A549 (cell line): ENCODE measurements at regions not wholly inside any gene's neighbourhood (a gene's known extent, or its start where the extent isn't known, plus 50 kb on each side); places are given as distances from the start of the nearest gene placed in this dataset.

Experiments
- CHD4 ChIP-seq: fragments of 200-600 bp; sonication (generic); IDR thresholded peaks from 2 replicates; pipeline ENCODE4 v1.6.1; 2016; ENCODE audit warnings: antibody characterized with exemption, mild to moderate bottlenecking, borderline replicate concordance
- CTCF ChIP-seq: fragments of >200 bp; sonication (Bioruptor Twin); formaldehyde crosslinking; IDR thresholded peaks from 3 replicates; pipeline ENCODE4 v1.5.1; 2016
- HDAC2 ChIP-seq: fragments of 200-600 bp; sonication (generic); IDR thresholded peaks from 2 replicates; pipeline ENCODE4 v1.6.1; 2016
- NR3C1 ChIP-seq: fragments of >200 bp; sonication (Bioruptor Twin); formaldehyde crosslinking; IDR thresholded peaks from 3 replicates; pipeline ENCODE4 v1.6.1; 2017
- POLR2A ChIP-seq: IDR thresholded peaks from 2 replicates; pipeline ENCODE4 v1.6.1; 2012; ENCODE audit warnings: mild to moderate bottlenecking, low read length
- RAD21 ChIP-seq, 2 experiments: fragments of >200 bp in 1 of 2; sonication (Bioruptor Twin) in 1 of 2; formaldehyde crosslinking in 1 of 2; IDR thresholded peaks in 1 of 2; conservative IDR thresholded peaks in 1 of 2; 2 replicates in 1 of 2; 3 replicates in 1 of 2; pipeline ENCODE4 v1.6.1; 2012 to 2018; ENCODE audit warnings: inconsistent platforms in 1 of 2
- REST ChIP-seq: fragments of 200-600 bp; sonication (generic); IDR thresholded peaks from 2 replicates; pipeline ENCODE4 v1.6.1; 2016; ENCODE audit warnings: antibody characterized with exemption, mild to moderate bottlenecking, moderate library complexity
- SMC3 ChIP-seq: fragments of >200 bp; sonication (Bioruptor Twin); formaldehyde crosslinking; IDR thresholded peaks from 3 replicates; pipeline ENCODE4 v1.6.1; 2018; ENCODE audit warnings: inconsistent platforms
- TP53 ChIP-seq: fragments of 250-450 bp; sonication (Bioruptor Pico); IDR thresholded peaks from 2 replicates; pipeline ENCODE4 v1.5.0; 2021; ENCODE audit warnings: mild to moderate bottlenecking, moderate library complexity

DNA sequence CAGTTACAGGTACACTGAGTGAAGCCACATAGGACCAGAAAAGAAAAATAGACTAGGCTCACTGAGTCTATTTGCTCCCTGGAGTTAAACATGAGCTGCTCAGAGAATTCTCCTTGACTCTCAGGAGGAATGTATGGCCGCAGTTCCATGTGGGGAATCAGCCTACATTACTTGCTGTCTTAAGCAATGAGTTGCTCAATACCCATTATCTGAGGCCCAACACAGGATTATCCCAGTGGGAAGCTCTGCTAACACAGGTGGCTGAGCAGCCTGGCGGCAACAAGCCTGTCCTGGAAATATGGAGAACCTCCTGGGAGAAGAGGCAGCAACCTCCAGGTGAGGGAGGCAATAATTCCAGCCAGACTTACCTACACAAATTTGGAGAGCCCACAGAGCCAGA lies 177.5 kb upstream of the NREP start:
- TF ChIP-seq CTCF (no peak), SMC3 (no peak), NR3C1 (no peak), POLR2A (no peak), HDAC2 (no peak), TP53 (CRISPR knock-in tag) (no peak), CHD4 (no peak), REST (no peak), RAD21 (conservative IDR thresholded peaks at IDR 0.05 in 1 of 2, IDR thresholded peaks at IDR 0.05 in 1 of 2) (no peak)
